GM12878 (cell line): ENCODE measurements at regions not wholly inside any gene's neighbourhood (a gene's known extent, or its start where the extent isn't known, plus 50 kb on each side); places are given as distances from the start of the nearest gene placed in this dataset.

ENCODE experiments used
- ATAC-seq: fragments of 200-7000 bp; cut with Tn5 transposase; 3 replicates; pipeline ENCODE4 v1.9.1; 2020; ENCODE audit warnings: mild to moderate bottlenecking, moderate library complexity
- BruUV-seq: library from RNA; stranded (reverse); fragments of 400-500 nt; replicated peaks from 2 replicates; lab custom pipeline; 2021; lab: Mats Ljungman, UMichigan
- CTCF ChIA-PET: fragments of 300-600 bp; sonication (Branson Sonifier 250); formaldehyde crosslinking; extraction: SDS; loops from one replicate; lab custom pipeline; 2021; ENCODE audit warnings: inconsistent platforms; lab: Yijun Ruan, JAX
- POLR2A ChIA-PET: fragments of 350-600 bp; formaldehyde crosslinking; extraction: SDS; loops from one replicate; lab custom pipeline; 2021; ENCODE audit warnings: inconsistent platforms; lab: Charles Lee
- RAD21 ChIA-PET: fragments of 300-600 bp; sonication (Branson Sonifier 250); formaldehyde crosslinking; loops from one replicate; lab custom pipeline; 2023; ENCODE audit warnings: antibody characterized with exemption; ENCODE audit not compliant: unreplicated experiment; lab: Charles Lee
- SMC1A ChIA-PET: fragments of 300-600 bp; sonication (Branson Sonifier 250); formaldehyde crosslinking; loops from one replicate; lab custom pipeline; 2023; ENCODE audit not compliant: unreplicated experiment, uncharacterized antibody; lab: Charles Lee
- DNase-seq: peaks from one replicate; pipeline ENCODE4 v3.0.0-alpha.2; 2011; ENCODE audit warnings: low read depth, low spot score
- FAIRE-seq: peaks from 3 replicates; lab custom pipeline; 2011; peaks lifted over from hg19 to GRCh38; lab: Jason Lieb, UNC
- H2AFZ ChIP-seq: 2 replicates; pipeline ENCODE4 v1.6.0; 2011; ENCODE audit warnings: low read depth, low read length, control low read depth; ENCODE audit not compliant: control insufficient read depth
- H3K27ac ChIP-seq: 2 replicates; pipeline ENCODE4 v1.5.1; 2011; ENCODE audit warnings: control low read depth; ENCODE audit not compliant: control insufficient read depth, insufficient read depth
- H3K27me3 ChIP-seq, 2 experiments: replicated peaks in 1 of 2; 2 replicates each; pipeline versions ENCODE4 v1.6.0 to v1.6.1; 2011; ENCODE audit warnings: low read length in 1 of 2; ENCODE audit not compliant: control insufficient read depth in 2 of 2, insufficient read depth in 2 of 2
- H3K36me3 ChIP-seq, 2 experiments: 2 replicates each; pipeline ENCODE4 v1.5.1; 2011; ENCODE audit warnings: low read length in 1 of 2; ENCODE audit not compliant: control insufficient read depth in 2 of 2, insufficient read depth in 2 of 2
- H3K4me1 ChIP-seq: 2 replicates; pipeline ENCODE4 v1.6.1; 2011; ENCODE audit warnings: mild to moderate bottlenecking, low read length, moderate library complexity, mixed read lengths; ENCODE audit not compliant: control insufficient read depth, insufficient read depth
- H3K4me2 ChIP-seq: 2 replicates; pipeline ENCODE4 v1.6.0; 2011; ENCODE audit warnings: control low read depth; ENCODE audit not compliant: control insufficient read depth, insufficient read depth
- H3K4me3 ChIP-seq: fragments of 200-600 bp; sonication (generic); 2 replicates; pipeline ENCODE4 v1.5.1; 2016
- H3K79me2 ChIP-seq: 2 replicates; pipeline ENCODE4 v1.6.0; 2011; ENCODE audit warnings: low read length; ENCODE audit not compliant: control insufficient read depth, insufficient read depth
- H3K9ac ChIP-seq: 2 replicates; pipeline ENCODE4 v1.8.0; 2011; ENCODE audit warnings: low read length, control low read depth, mixed read lengths; ENCODE audit not compliant: control insufficient read depth, insufficient read depth
- H3K9me3 ChIP-seq: replicated peaks from 3 replicates; pipeline ENCODE4 v1.5.1; 2011; ENCODE audit warnings: mild to moderate bottlenecking, low read length; ENCODE audit not compliant: control insufficient read depth, insufficient read depth
- H4K20me1 ChIP-seq: 2 replicates; pipeline ENCODE4 v1.6.0; 2011; ENCODE audit not compliant: control insufficient read depth, insufficient read depth
- BHLHE40 ChIP-seq, 2 experiments: fragments of 450-650 bp in 1 of 2; IDR thresholded peaks; 2 replicates each; pipeline ENCODE4 v1.6.1; 2011 to 2017; ENCODE audit warnings: low read depth in 2 of 2, borderline replicate concordance in 1 of 2, improper control_type of control experiment in 1 of 2, low read length in 1 of 2, mild to moderate bottlenecking in 1 of 2
- CBX5 ChIP-seq: sonication (generic); IDR thresholded peaks from 2 replicates; pipeline ENCODE4 v1.6.1; 2016; ENCODE audit warnings: low read depth, moderate library complexity, mild to moderate bottlenecking, inconsistent platforms
- ESRRA ChIP-seq: IDR thresholded peaks from 2 replicates; pipeline ENCODE4 v1.6.1; 2012; ENCODE audit warnings: mild to moderate bottlenecking, low read length, improper control_type of control experiment
- JUNB ChIP-seq: IDR thresholded peaks from 2 replicates; pipeline ENCODE4 v1.6.1; 2016; ENCODE audit warnings: antibody characterized with exemption, mild to moderate bottlenecking
- NBN ChIP-seq: fragments of 450-650 bp; IDR thresholded peaks from 2 replicates; pipeline ENCODE4 v1.6.1; 2016
- NRF1 ChIP-seq: conservative IDR thresholded peaks from 2 replicates; pipeline ENCODE4 v1.6.1; 2011; ENCODE audit warnings: mild to moderate bottlenecking, low read depth, low read length, improper control_type of control experiment
- POLR2AphosphoS5 ChIP-seq: IDR thresholded peaks from 2 replicates; pipeline ENCODE4 v1.6.1; 2011; ENCODE audit warnings: mild to moderate bottlenecking, low read length, inconsistent platforms
- RFX5 ChIP-seq: IDR thresholded peaks from 2 replicates; pipeline ENCODE4 v1.6.1; 2011; ENCODE audit warnings: low read depth, low read length, improper control_type of control experiment
- SMAD1 ChIP-seq: fragments of 450-650 bp; IDR thresholded peaks from 2 replicates; pipeline ENCODE4 v1.6.1; 2018; ENCODE audit warnings: mild to moderate bottlenecking, low read depth; ENCODE audit not compliant: partially characterized antibody
- SMAD5 ChIP-seq: IDR thresholded peaks from 2 replicates; pipeline ENCODE4 v1.6.1; 2016; ENCODE audit warnings: antibody characterized with exemption, low read depth
- SRF ChIP-seq, 2 experiments: IDR thresholded peaks; 2 replicates each; pipeline ENCODE4 v1.6.1; 2011; ENCODE audit warnings: low read depth in 2 of 2, low read length in 2 of 2, mild to moderate bottlenecking in 1 of 2, moderate library complexity in 1 of 2
- TAF1 ChIP-seq: IDR thresholded peaks from 2 replicates; pipeline ENCODE4 v1.6.1; 2011; ENCODE audit warnings: mild to moderate bottlenecking, low read depth, low read length, borderline replicate concordance
- TCF12 ChIP-seq: IDR thresholded peaks from 2 replicates; pipeline ENCODE4 v1.6.1; 2011; ENCODE audit warnings: low read depth, mild to moderate bottlenecking, low read length
- WGBS: methylation state at CpG from one replicate; pipeline ENCODE4 v1.1.6; 2016; ENCODE audit warnings: low lambda C conversion rate; ENCODE audit not compliant: insufficient replicate concordance, insufficient coverage; ENCODE audit errors: missing lambda C conversion rate; 5-methylcytosine and 5-hydroxymethylcytosine counted together
- in situ Hi-C: fragments of 300-500 bp; cut with MboI; formaldehyde crosslinking; loops from 9 replicates; pipeline ENCODE4 v1.14.3; 2018; ENCODE audit warnings: mixed read lengths
- intact Hi-C: fragments of 100-400 bp; cut with micrococcal nuclease; formaldehyde crosslinking; loops from one replicate; pipeline ENCODE4 v1.14.2; 2022; ENCODE audit not compliant: unreplicated experiment
- TF ChIP-seq, protein P1 (sequence below): fragments of 450-650 bp; IDR thresholded peaks from 2 replicates; pipeline ENCODE4 v1.6.1; 2017; ENCODE audit warnings: mild to moderate bottlenecking, low read depth, inconsistent platforms; ENCODE audit not compliant: poor library complexity, severe bottlenecking
- TF ChIP-seq, protein P2 (sequence below): IDR thresholded peaks from 2 replicates; pipeline ENCODE4 v1.6.1; 2012; ENCODE audit warnings: low read depth, low read length, improper control_type of control experiment
- TF ChIP-seq, protein P3 (sequence below): fragments of 450-650 bp; IDR thresholded peaks from 2 replicates; pipeline ENCODE4 v1.6.1; 2016; ENCODE audit warnings: mild to moderate bottlenecking

DNA sequence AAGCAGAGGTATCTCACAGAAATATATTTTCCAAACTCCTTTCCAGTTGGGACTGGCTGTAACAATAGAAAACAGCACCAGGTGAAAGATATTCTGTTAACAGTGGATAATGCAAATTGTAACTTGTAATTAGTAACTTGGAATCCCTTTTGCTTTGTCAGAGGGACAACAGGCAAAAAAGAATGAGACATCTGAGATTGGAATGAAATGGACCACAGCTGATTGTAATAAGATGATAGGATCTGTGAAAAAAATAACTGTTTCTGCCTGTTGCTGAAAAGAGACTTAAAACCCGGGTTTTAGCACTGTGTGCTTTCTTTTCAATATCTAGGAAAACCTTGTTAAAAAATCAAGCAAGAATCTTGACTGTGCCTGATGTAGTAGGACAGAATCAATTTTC, 655.7 kb downstream of the METTL15 start:
- no peaks in the 10 kb centered on the region for H3K27me3 ChIP-seq
- no peaks in the 10 kb centered on the region for H3K79me2 ChIP-seq
- ATAC-seq (no peak), DNase-seq (no peak), FAIRE-seq (no peak)
- H3K27ac ChIP-seq: no peak overlapping the region
- no peak overlapping the region for H3K4me3 ChIP-seq
- TF ChIP-seq, protein P1, sequence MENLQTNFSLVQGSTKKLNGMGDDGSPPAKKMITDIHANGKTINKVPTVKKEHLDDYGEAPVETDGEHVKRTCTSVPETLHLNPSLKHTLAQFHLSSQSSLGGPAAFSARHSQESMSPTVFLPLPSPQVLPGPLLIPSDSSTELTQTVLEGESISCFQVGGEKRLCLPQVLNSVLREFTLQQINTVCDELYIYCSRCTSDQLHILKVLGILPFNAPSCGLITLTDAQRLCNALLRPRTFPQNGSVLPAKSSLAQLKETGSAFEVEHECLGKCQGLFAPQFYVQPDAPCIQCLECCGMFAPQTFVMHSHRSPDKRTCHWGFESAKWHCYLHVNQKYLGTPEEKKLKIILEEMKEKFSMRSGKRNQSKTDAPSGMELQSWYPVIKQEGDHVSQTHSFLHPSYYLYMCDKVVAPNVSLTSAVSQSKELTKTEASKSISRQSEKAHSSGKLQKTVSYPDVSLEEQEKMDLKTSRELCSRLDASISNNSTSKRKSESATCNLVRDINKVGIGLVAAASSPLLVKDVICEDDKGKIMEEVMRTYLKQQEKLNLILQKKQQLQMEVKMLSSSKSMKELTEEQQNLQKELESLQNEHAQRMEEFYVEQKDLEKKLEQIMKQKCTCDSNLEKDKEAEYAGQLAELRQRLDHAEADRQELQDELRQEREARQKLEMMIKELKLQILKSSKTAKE: no peak
- TF ChIP-seq, protein P2, sequence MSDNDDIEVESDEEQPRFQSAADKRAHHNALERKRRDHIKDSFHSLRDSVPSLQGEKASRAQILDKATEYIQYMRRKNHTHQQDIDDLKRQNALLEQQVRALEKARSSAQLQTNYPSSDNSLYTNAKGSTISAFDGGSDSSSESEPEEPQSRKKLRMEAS: no peak
- TF ChIP-seq RFX5 (no peak), CBX5 (no peak), BHLHE40 (IDR thresholded peaks at IDR 0.05; ENCODE audit: borderline replicate concordance in 1 of 2, low read depth in 2 of 2, low read length in 1 of 2) (no peak), JUNB (no peak), NRF1 (no peak), NBN (no peak), ESRRA (no peak), SMAD5 (no peak), TCF12 (no peak), TAF1 (no peak), POLR2AphosphoS5 (no peak), SMAD1 (no peak), SRF (IDR thresholded peaks at IDR 0.05; ENCODE audit: low read depth in 2 of 2, low read length in 2 of 2) (no peak)
- TF ChIP-seq, protein P3, sequence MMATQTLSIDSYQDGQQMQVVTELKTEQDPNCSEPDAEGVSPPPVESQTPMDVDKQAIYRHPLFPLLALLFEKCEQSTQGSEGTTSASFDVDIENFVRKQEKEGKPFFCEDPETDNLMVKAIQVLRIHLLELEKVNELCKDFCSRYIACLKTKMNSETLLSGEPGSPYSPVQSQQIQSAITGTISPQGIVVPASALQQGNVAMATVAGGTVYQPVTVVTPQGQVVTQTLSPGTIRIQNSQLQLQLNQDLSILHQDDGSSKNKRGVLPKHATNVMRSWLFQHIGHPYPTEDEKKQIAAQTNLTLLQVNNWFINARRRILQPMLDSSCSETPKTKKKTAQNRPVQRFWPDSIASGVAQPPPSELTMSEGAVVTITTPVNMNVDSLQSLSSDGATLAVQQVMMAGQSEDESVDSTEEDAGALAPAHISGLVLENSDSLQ: no peak
- no peaks in the 10 kb centered on the region for H3K36me3 ChIP-seq
- H3K4me2 ChIP-seq: no peak overlapping the region
- H3K9me3 ChIP-seq: no peaks in the 10 kb centered on the region
- 0% methylated on average over 1 of the region's 1 CpG for WGBS
- H4K20me1 ChIP-seq: no peaks in the 10 kb centered on the region
- RAD21 ChIA-PET: no interaction called here
- CTCF ChIA-PET: no interaction called here
- intact Hi-C loops: no loop called here
- in situ Hi-C loops: no loop called here
- POLR2A ChIA-PET: no interaction called here
- no peak overlapping the region for H2AFZ ChIP-seq
- no peaks in the 10 kb centered on the region for H3K4me1 ChIP-seq
- SMC1A ChIA-PET: no interaction called here
- BruUV-seq: no TSS peak
- no peak overlapping the region for H3K9ac ChIP-seq
